ENCODE measurements at regions not wholly inside any gene's neighbourhood (a gene's known extent, or its start where the extent isn't known, plus 50 kb on each side); places are given as distances from the start of the nearest gene placed in this dataset.

DNA sequence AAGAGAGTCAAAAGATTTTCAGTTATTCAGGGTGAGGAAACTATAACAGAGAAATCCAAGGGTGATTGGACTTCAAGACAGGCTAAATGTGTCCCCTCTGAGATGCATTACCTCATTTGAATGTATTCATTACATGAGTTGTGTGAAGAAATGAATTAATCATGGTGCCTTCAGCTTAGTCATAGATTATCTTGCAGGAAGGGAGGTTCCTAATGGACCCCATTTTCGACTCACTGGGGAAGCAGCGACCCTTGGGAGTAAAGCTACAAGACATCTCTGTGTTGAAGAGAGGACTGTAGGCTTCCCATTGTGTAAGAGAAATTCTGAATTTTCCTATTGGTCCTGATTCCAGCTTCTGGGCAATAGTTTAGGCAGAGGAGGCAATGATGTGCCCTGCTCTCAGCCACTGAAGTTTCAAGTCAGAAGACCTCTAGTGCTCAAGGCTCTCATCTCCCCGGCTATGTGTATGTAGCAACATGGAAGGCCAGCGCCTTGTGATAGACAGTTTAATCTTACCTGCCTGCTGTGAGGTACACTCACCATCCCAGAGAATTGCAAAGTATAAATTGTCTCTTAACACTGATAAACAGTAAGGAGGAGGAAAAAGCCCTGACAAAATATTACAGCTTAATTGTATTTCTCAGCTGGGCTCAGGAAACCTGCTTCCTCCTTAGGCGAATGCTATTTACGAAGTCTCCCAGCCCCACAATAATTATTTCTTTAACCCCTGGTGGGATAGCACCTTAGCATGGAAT is 133.8 kb downstream of the PDCD6IP start:
- POLR2A ChIA-PET, result no interaction called here
- DNase-seq, result no peak
- Histone ChIP-seq H3K4me1 (ENCODE audit: control extremely low read depth in 1 of 4, control insufficient read depth in 4 of 4, insufficient read depth in 4 of 4, low read length in 3 of 4) (peaks cover 0 to 3% (median under 1%) of the 10 kb centered on the region in 4 experiments), H3K27ac (ENCODE audit: insufficient read depth in 1 of 2, low read depth in 1 of 2, low read length in 2 of 2, poor library complexity in 1 of 2, severe bottlenecking in 2 of 2) (no peak overlapping the region), H3K36me3 (ENCODE audit: control insufficient read depth in 4 of 4, insufficient read depth in 4 of 4, low read length in 3 of 4) (no peaks in the 10 kb centered on the region), H3K4me3 (ENCODE audit: control insufficient read depth in 1 of 7, extremely low read depth in 1 of 7, insufficient read depth in 4 of 7, low read depth in 2 of 7, low read length in 6 of 7) (no peak overlapping the region), H3K9me3 (ENCODE audit: control extremely low read depth in 1 of 5, control insufficient read depth in 4 of 5, insufficient read depth in 2 of 5, low read depth in 1 of 5, low read length in 4 of 5) (no peaks in the 10 kb centered on the region), H3K27me3 (replicated peaks in 2 of 5; ENCODE audit: control insufficient read depth in 4 of 5, insufficient read depth in 5 of 5, low read length in 4 of 5) (no peaks in the 10 kb centered on the region)
- CTCF ChIA-PET, result interaction anchor here (1.1 kb wide), 1 partner anchor 10 kb away, joined by 3 read pairs; no protein-coding TSS in a partner anchor
- WGBS (ENCODE audit: insufficient coverage), result 95% methylated on average over 3 of the region's 6 CpGs

- no peaks in the 10 kb centered on the region for H3K36me3 ChIP-seq (ENCODE audit: control insufficient read depth in 4 of 4, insufficient read depth in 4 of 4, low read length in 3 of 4)
- ChIA-PET CTCF (interaction anchor here (0.6 kb wide), 1 partner anchor 728 kb away, joined by 3 read pairs; no protein-coding TSS in a partner anchor), POLR2A (interaction anchor here (0.6 kb wide), 1 partner anchor 741 kb away, joined by 4 read pairs; no protein-coding TSS in a partner anchor)
- no peaks in the 10 kb centered on the region for H3K9me3 ChIP-seq (ENCODE audit: control extremely low read depth in 1 of 5, control insufficient read depth in 4 of 5, insufficient read depth in 2 of 5, low read depth in 1 of 5, low read length in 4 of 5)
- H3K4me3 ChIP-seq (ENCODE audit: control insufficient read depth in 1 of 7, extremely low read depth in 1 of 7, insufficient read depth in 4 of 7, low read depth in 2 of 7, low read length in 6 of 7), result no peak overlapping the region
- H3K27me3 ChIP-seq (replicated peaks in 2 of 5; ENCODE audit: control insufficient read depth in 4 of 5, insufficient read depth in 5 of 5, low read length in 4 of 5), result no peaks in the 10 kb centered on the region
- no peak for DNase-seq
- peak overlapping the region in 1 of 2 experiments; percentile 49 for H3K27ac ChIP-seq (ENCODE audit: insufficient read depth in 1 of 2, low read depth in 1 of 2, low read length in 2 of 2, poor library complexity in 1 of 2, severe bottlenecking in 2 of 2)
- H3K4me1 ChIP-seq (ENCODE audit: control extremely low read depth in 1 of 4, control insufficient read depth in 4 of 4, insufficient read depth in 4 of 4, low read length in 3 of 4), result peaks cover 0 to 3% (median under 1%) of the 10 kb centered on the region in 4 experiments
- WGBS (ENCODE audit: insufficient coverage), result 93% methylated on average over 3 of the region's 3 CpGs
These were observed 137.9 kb downstream of the PDCD6IP start for GRCh38 chr3:33936171-33936920.

DNA sequence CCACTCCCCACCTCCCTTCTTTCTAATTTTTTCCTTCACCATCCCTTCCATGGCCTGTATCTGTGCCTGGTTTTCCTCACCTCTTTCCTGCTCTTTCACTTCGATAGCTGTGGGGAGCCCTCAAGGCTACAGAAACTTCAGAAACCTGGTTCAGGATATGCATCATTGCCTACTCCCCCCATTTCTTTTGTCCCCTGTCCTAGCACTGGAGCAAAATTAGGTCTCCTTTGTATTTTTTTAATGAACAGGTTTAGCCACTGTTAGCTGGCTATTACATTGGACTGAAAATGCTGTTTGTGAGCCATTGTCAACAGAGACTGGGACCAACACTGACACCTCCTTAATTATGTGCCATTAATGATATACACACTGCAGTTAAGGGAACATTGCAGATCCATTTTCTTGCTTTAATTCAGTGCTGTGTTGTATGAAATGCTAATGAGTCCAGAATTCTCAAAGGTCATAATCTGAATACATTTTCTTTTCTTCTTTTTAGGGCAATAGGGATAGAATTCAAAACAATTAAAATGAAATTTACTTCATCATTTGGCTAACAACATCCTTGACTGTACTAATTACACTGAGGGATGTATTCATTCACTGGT is 138.6 kb downstream of the PDCD6IP start:
- peak overlapping the region in 1 of 2 experiments; percentile 49 for H3K27ac ChIP-seq (ENCODE audit: insufficient read depth in 1 of 2, low read depth in 1 of 2, low read length in 2 of 2, poor library complexity in 1 of 2, severe bottlenecking in 2 of 2)
- peaks cover 0 to 3% (median under 1%) of the 10 kb centered on the region in 4 experiments for H3K4me1 ChIP-seq (ENCODE audit: control extremely low read depth in 1 of 4, control insufficient read depth in 4 of 4, insufficient read depth in 4 of 4, low read length in 3 of 4)
- DNase-seq, result no peak
- ChIA-PET CTCF (interaction anchor here (0.8 kb wide), 1 partner anchor 23 kb away, joined by 3 read pairs; no protein-coding TSS in a partner anchor), POLR2A (interaction anchor here (0.6 kb wide), 1 partner anchor 740 kb away, joined by 4 read pairs; no protein-coding TSS in a partner anchor)
- no peaks in the 10 kb centered on the region for H3K27me3 ChIP-seq (replicated peaks in 2 of 5; ENCODE audit: control insufficient read depth in 4 of 5, insufficient read depth in 5 of 5, low read length in 4 of 5)
- H3K36me3 ChIP-seq (ENCODE audit: control insufficient read depth in 4 of 4, insufficient read depth in 4 of 4, low read length in 3 of 4), result no peaks in the 10 kb centered on the region
- H3K9me3 ChIP-seq (ENCODE audit: control extremely low read depth in 1 of 5, control insufficient read depth in 4 of 5, insufficient read depth in 2 of 5, low read depth in 1 of 5, low read length in 4 of 5), result no peaks in the 10 kb centered on the region
- no peak overlapping the region for H3K4me3 ChIP-seq (ENCODE audit: control insufficient read depth in 1 of 7, extremely low read depth in 1 of 7, insufficient read depth in 4 of 7, low read depth in 2 of 7, low read length in 6 of 7)
- WGBS (ENCODE audit: insufficient coverage), result 89% methylated on average over 1 of the region's 1 CpG

DNA sequence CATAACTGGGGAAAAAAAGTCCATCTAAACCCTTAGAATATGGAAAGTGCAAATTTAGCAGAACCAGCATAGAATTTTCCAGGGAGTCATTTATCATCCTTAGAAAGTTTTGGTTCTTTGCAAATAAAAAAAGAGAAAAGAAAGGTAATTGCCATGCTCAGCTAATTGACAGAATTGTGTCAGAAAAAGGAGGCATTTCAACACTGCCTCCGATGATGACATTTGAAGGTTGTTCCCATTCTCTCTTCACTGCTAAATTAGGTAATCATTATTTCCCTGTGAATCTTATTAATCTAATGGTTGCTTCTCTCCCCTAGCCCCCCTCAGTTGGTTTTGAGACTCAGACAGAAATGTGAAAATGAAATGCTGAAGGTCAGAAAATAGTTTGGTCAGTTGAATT is 139.2 kb downstream of the PDCD6IP start:
- Histone ChIP-seq H3K4me3 (ENCODE audit: control insufficient read depth in 1 of 7, extremely low read depth in 1 of 7, insufficient read depth in 4 of 7, low read depth in 2 of 7, low read length in 6 of 7) (no peak overlapping the region), H3K9me3 (ENCODE audit: control extremely low read depth in 1 of 5, control insufficient read depth in 4 of 5, insufficient read depth in 2 of 5, low read depth in 1 of 5, low read length in 4 of 5) (no peaks in the 10 kb centered on the region), H3K27me3 (replicated peaks in 2 of 5; ENCODE audit: control insufficient read depth in 4 of 5, insufficient read depth in 5 of 5, low read length in 4 of 5) (no peaks in the 10 kb centered on the region), H3K4me1 (ENCODE audit: control extremely low read depth in 1 of 4, control insufficient read depth in 4 of 4, insufficient read depth in 4 of 4, low read length in 3 of 4) (peaks cover 0 to 1% (median 0%) of the 10 kb centered on the region in 4 experiments), H3K27ac (ENCODE audit: insufficient read depth in 1 of 2, low read depth in 1 of 2, low read length in 2 of 2, poor library complexity in 1 of 2, severe bottlenecking in 2 of 2) (no peak overlapping the region), H3K36me3 (ENCODE audit: control insufficient read depth in 4 of 4, insufficient read depth in 4 of 4, low read length in 3 of 4) (no peaks in the 10 kb centered on the region)
- ChIA-PET POLR2A (no interaction called here), CTCF (interaction anchor here (0.8 kb wide), 1 partner anchor 24 kb away, joined by 3 read pairs; no protein-coding TSS in a partner anchor)
- WGBS (ENCODE audit: insufficient coverage), result no CpG with 5 or more reads among the region's 1 CpG
- no peak for DNase-seq

DNA sequence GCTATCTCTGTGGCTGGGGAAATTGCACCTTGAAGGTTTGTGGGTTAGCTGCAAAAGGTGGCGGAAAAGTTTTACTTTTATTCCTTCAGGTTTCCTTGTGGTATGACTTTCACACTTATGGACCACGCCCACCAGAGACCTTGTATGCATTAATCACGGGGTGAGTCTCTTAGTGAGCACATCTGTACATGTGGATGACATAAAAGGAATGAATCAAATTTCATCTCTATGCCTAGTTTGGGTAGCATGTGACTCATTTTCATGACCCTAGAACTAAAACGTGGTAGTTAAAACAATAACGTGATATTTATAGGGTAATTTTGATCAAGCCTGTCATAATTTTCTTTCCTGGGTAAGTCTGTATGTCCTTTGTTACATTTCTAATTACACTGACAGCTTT is 141.7 kb downstream of the PDCD6IP start:
- H3K9me3 ChIP-seq (ENCODE audit: control extremely low read depth in 1 of 5, control insufficient read depth in 4 of 5, insufficient read depth in 2 of 5, low read depth in 1 of 5, low read length in 4 of 5), result no peaks in the 10 kb centered on the region
- POLR2A ChIA-PET, result no interaction called here
- CTCF ChIA-PET, result no interaction called here
- DNase-seq, result no peak
- no peak overlapping the region for H3K4me3 ChIP-seq (ENCODE audit: control insufficient read depth in 1 of 7, extremely low read depth in 1 of 7, insufficient read depth in 4 of 7, low read depth in 2 of 7, low read length in 6 of 7)
- H3K4me1 ChIP-seq (ENCODE audit: control extremely low read depth in 1 of 4, control insufficient read depth in 4 of 4, insufficient read depth in 4 of 4, low read length in 3 of 4), result no peaks in the 10 kb centered on the region
- H3K27ac ChIP-seq (ENCODE audit: insufficient read depth in 1 of 2, low read depth in 1 of 2, low read length in 2 of 2, poor library complexity in 1 of 2, severe bottlenecking in 2 of 2), result no peak overlapping the region
- no peaks in the 10 kb centered on the region for H3K27me3 ChIP-seq (replicated peaks in 2 of 5; ENCODE audit: control insufficient read depth in 4 of 5, insufficient read depth in 5 of 5, low read length in 4 of 5)
- WGBS (ENCODE audit: insufficient coverage), result no CpG with 5 or more reads among the region's 5 CpGs
- H3K36me3 ChIP-seq (ENCODE audit: control insufficient read depth in 4 of 4, insufficient read depth in 4 of 4, low read length in 3 of 4), result no peaks in the 10 kb centered on the region

GRCh38 chr3:33940736-33941135 is 142.3 kb downstream of the PDCD6IP start:
- ChIA-PET CTCF (interaction anchor here (0.6 kb wide), 1 partner anchor 14 kb away, joined by 3 read pairs; no protein-coding TSS in a partner anchor), POLR2A (no interaction called here)
- no peaks in the 10 kb centered on the region for H3K36me3 ChIP-seq (ENCODE audit: control insufficient read depth in 4 of 4, insufficient read depth in 4 of 4, low read length in 3 of 4)
- H3K27ac ChIP-seq (ENCODE audit: insufficient read depth in 1 of 2, low read depth in 1 of 2, low read length in 2 of 2, poor library complexity in 1 of 2, severe bottlenecking in 2 of 2), result no peak overlapping the region
- DNase-seq, result no peak
- no peak overlapping the region for H3K4me3 ChIP-seq (ENCODE audit: control insufficient read depth in 1 of 7, extremely low read depth in 1 of 7, insufficient read depth in 4 of 7, low read depth in 2 of 7, low read length in 6 of 7)
- no peaks in the 10 kb centered on the region for H3K9me3 ChIP-seq (ENCODE audit: control extremely low read depth in 1 of 5, control insufficient read depth in 4 of 5, insufficient read depth in 2 of 5, low read depth in 1 of 5, low read length in 4 of 5)
- H3K27me3 ChIP-seq (replicated peaks in 2 of 5; ENCODE audit: control insufficient read depth in 4 of 5, insufficient read depth in 5 of 5, low read length in 4 of 5), result no peaks in the 10 kb centered on the region
- no peaks in the 10 kb centered on the region for H3K4me1 ChIP-seq (ENCODE audit: control extremely low read depth in 1 of 4, control insufficient read depth in 4 of 4, insufficient read depth in 4 of 4, low read length in 3 of 4)
- 100% methylated on average over 4 of the region's 4 CpGs for WGBS (ENCODE audit: insufficient coverage)
